HG03139 (cell line): ENCODE measurements at regions not wholly inside any gene's neighbourhood (a gene's known extent, or its start where the extent isn't known, plus 50 kb on each side); places are given as distances from the start of the nearest gene placed in this dataset.
A peak's percentile ranks its signal among the peaks of the same experiment; 100 is the strongest.

ENCODE experiments used
- ATAC-seq: cut with Tn5 transposase; IDR thresholded peaks from one replicate; pipeline ENCODE4 v1.9.1; 2021; ENCODE audit not compliant: unreplicated experiment

DNA sequence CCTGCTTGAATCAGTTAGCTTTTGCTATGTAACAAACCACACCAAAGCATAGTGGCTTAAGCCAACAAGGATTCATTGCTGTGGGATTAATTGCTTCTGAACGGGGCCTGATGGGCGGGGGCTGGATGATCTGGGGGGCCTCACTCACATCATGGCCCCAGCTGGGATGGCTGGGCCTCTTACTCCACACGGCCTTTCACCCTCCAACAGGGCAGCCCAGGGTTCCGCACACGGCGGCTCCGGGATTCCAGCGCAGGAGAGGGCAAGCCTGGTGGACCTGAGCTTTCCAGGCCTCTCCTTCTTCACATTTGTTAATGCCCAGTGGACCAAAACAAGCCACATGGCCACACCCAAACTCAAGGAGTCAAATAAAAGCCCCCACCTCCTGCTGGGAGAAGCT lies 86.3 kb upstream of the PHLPP1 start:
- ATAC-seq = no peak

GRCh38 chr18:62631173-62631572 lies 84.2 kb upstream of the PHLPP1 start:
- no peak for ATAC-seq

DNA sequence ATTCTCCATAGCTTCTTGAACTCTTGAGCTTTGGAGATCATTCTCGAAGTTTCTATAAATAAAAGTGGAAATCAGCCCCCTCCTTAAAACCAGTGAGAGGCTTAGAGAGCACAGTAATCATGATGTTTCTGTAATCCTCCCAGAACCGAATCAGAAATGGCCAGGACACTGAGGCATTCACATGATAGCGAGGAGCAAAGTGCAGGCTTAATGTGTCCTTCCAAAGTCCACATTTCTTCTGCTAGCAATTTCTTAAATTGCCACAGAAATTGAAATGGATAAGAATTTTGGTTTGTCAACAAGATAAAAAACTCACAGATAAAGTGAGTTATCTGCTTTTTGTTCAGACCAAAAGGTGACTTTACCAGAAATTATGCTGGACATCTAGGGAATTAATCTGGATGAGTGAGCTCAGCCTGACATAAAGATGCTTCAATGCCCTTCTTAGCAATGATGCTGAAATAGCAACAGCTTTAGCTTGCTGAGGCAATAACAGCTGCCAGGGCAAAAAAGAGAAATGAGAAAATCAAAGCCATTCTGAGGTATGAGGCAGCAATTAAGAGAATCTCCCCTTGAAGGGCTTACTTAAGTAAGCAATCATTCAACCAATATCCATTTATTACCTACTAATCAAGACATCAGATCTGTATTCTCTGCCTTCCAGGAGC lies 82.4 kb upstream of the PHLPP1 start:
- no peak for ATAC-seq

- ATAC-seq = no peak
Observed at GRCh38 chr18:62634458-62634857, 80.9 kb upstream of the PHLPP1 start.

- ATAC-seq = no peak
Observed at GRCh38 chr18:62634979-62635630, 80.2 kb upstream of the PHLPP1 start.

- ATAC-seq = no peak
Observed at GRCh38 chr18:62637403-62637802, 77.9 kb upstream of the PHLPP1 start.

GRCh38 chr18:62637807-62638687 lies 77.3 kb upstream of the PHLPP1 start:
- ATAC-seq = peak; percentile 63

DNA sequence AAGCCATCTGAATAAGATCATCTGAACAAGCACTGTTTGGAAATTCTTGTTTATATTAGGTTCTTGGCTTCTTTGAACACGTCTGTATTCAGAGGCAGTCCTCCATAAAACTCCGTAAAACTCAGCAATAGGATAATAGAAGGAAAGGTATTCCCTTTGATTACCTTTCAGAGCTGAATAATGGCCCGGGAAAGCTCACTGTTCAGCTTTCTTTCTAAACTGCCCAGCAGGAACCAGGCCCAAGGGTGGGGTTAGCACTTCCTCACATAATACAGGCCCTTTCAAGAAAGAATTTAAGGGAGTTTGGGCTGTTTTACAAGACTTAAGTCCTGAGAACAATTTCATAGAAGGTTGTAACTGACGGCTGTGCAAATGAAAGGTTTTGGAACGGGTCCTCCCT lies 72.2 kb upstream of the PHLPP1 start:
- no peak for ATAC-seq

DNA sequence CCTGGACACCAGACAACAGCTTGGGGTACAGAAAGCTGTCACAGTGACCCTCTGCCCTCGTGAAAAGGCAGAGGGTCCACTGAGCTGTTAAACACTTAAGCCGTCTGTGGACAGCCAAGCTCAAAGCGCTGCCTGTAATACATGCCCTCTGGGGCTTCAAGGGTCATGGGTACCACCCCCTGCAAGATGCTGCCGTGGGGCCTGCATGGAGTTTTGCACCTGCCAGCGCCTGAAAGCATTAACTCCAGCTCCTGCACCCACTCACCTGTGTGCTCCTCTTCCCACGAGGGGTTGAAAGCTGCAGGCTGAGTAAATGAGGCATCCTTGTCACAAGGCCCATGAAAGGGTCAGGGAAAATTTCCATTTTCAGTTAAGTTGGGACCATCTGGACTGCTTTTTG lies 70.6 kb upstream of the PHLPP1 start:
- no peak for ATAC-seq

DNA sequence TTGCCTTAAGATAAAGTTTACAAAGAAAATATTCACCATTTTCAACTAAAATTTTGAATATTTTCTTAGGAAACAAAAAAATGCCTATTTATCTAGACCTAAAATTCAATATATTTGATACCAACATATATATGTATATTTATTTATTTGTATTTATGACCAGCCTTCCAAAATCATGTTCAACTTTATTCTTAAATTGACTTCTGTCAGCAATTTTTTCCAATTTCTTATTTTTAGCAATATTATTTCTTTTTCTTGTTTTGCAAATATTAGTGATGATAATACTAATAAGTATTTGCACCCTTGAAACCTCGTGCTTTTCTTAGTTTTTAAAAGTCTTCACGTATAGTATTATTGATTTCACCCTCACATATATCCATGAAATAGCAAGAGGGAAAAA lies 68.2 kb upstream of the PHLPP1 start:
- no peak for ATAC-seq

DNA sequence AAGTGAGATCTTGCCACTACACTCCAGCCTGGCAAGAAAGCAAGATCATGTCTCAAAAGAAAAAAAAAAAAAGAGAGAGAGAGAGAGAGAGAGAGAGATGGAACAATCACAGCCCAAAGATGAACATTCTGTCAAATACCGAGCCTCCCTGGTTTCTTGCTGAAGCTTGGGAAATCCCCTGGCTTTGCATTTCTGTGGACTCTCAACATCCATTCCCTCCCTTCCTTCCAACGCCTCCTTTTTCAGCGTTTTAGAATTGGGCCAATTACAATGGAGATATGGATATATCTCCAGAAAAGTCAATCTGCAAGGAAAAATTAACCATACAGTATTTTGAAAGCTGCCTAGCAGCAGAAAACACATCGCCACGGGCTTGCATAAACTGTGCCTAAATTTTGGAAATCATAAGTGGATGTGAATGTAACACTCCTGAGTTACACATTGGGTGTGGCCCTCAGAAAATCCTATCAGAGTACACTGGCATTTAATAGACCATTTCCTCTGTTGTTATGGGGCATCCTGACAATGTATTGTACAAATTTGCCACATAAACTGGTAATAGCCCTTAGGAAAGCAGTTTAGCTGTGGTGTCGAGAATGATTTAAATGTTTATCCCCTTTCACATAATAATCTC lies 67.2 kb upstream of the PHLPP1 start:
- ATAC-seq = no peak

GRCh38 chr18:62651276-62652056 lies 63.9 kb upstream of the PHLPP1 start:
- ATAC-seq = peak; percentile 39

DNA sequence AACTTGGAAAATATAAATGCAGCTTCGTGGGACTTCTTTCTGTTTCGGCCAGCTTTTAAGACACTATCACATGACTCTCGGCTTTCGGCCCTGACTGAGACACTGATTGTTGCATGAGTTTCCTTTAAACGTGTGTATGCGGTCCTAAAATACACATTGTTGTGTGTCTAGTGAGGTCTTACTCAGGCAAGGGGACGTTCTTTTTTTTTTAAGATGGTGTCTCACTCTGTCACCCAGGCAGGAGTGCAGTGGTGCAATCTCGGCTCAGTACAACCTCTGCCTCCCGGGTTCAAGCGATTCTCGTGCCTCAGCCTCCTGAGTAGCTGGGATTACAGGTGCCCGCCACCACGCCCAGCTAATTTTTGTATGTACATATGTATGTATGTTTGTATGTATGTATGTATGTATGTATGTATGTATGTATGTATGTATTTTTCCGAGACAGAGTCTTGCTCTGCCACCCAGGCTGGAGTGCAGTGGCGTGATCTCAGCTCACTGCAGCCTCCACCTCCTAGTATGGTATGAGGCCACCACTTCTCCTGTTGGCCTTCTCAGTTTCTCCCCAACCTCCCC lies 63.2 kb upstream of the PHLPP1 start:
- peak; percentile 62 for ATAC-seq

DNA sequence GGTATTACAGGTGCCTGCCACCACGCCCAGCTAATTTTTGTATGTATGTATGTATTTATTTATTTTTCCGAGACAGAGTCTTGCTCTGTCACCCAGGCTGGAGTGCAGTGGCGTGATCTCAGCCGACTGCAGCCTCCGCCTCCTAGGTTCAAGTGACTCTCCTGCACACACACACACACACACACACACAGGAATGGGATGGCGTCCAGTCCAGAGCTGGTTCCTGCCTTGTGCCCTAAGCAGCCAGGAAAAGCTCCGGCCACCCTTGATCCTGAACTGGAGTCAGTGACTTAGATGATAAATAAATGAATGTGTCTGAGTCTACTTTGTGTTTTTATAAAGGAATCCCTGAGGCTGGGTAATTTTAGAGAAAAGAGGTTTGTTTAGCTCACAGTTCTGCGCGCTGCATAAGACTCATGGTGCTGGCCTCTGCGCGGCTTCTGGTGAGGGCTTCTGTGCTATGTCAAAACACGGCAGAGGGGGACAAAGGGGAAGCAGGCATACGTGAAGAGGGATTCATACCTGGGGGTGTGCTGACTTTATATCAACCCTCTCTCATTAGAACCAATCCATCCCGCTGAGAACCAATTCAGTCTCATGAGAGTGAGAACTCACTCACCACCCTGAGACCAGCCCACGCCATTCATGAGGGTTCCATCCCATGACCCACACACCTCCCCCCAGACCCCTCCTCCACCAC lies 59.7 kb upstream of the PHLPP1 start:
- no peak for ATAC-seq

DNA sequence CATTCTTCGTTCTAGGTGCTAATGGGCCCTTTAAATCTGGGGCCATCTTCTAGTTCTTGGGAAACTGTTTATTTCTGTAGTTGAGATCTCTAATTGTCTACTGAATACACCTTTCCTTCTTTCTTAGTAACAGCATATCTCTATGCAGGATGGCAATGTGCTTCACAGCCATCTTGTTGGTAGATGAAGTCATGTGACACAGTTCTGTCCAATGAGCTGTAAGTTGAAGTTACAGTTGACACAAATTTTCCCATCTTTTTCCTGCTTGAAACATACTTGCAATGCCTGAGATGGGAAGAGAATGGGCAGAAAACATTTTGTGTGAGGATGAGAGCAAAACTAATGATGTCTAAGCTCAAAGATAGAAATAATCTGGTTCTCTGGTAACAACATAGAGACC lies 57.3 kb upstream of the PHLPP1 start:
- no peak for ATAC-seq

- no peak for ATAC-seq
Observed at GRCh38 chr18:62659698-62660097, 55.6 kb upstream of the PHLPP1 start.

DNA sequence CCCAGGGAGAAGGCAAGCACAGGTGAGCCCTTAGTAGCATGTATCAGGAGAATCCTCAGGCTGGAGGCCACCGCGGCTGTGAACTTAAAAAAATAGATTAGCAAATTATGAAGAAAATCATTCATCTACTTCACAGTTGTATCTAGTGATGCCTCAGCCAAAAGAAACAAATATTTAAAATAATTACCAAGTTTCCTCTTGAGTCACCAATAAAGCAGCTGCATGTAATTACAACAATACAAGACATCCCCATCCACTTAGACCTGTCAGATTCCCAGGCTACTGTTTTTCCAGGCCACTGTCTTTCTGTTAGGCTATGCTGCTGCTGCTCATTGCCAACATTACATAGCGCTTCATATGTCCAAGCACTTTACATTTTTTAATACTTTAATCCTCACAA lies 54.6 kb upstream of the PHLPP1 start:
- ATAC-seq = no peak

- ATAC-seq = peak; percentile 67
Observed at GRCh38 chr18:62663731-62664336, 51.5 kb upstream of the PHLPP1 start.

DNA sequence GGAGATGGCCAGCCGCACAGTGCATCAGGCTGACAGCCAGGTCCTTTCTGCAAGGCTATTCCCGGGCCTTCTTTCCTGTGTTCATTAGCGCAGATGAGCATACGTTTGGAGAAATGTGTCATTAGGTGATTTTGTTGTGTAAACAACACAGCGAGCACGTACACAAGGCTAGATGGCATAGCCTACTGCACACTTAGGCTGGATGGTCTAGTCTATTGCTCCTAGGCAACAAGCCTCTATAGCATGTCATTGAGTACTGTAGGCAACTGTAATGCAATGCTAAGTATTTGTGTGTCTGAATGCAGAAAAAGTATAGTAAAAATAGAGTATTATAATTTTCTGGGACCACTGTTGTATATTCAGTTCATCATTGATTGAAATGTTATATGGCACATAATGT lies 50.9 kb upstream of the PHLPP1 start:
- ATAC-seq = no peak
